HG02571 (cell line): ENCODE measurements at regions not wholly inside any gene's neighbourhood (a gene's known extent, or its start where the extent isn't known, plus 50 kb on each side); places are given as distances from the start of the nearest gene placed in this dataset.

ENCODE experiments used
- ATAC-seq: cut with Tn5 transposase; IDR thresholded peaks from one replicate; pipeline ENCODE4 v1.9.1; 2021; ENCODE audit warnings: mild to moderate bottlenecking, moderate library complexity; ENCODE audit not compliant: unreplicated experiment

DNA sequence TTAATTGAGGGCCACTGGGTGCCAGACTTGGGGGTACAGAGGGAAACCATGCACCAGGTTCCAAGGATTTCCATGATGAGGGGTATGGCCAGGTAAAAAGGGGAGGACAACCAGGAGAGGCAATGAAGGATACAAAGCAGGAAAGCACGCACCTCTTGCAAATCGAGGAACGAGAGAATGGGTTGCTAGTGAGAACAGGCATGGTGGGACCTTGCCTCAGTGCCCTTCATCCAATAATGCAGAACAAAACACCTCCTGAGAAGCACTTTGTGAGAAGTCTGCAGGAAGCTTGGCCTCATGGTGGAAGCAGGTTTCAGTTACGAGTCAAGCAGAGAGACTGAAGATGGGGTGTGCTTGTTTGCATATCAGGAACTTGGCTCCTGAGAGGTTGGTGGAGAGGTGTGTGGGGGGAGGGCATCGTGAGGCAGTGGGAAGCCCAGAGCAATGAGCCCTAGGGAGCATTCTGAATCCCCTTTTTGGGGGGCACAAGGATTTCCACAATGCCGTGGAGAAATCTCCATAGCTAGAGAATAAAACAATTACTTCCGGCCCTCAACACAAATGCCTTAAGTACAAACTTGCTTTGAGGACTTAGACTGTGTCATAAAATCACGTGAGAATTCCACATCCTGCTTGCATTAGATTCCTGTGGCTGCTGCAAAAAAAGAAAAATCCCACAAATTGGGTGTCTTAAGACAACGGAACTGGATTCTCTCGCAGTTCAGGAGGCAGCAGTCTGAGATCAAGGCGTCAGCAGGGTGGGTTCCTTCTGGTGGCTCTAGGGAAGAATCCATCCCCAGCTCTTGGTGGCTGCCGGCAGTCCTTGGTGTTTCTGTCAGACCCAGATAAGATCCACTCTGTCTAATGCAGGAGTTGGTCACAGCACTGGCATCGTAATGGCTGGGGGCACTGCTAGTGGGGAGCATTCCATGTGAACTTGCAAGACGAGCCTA lies 54.9 kb upstream of the BACE2 start:
- ATAC-seq = no peak

DNA sequence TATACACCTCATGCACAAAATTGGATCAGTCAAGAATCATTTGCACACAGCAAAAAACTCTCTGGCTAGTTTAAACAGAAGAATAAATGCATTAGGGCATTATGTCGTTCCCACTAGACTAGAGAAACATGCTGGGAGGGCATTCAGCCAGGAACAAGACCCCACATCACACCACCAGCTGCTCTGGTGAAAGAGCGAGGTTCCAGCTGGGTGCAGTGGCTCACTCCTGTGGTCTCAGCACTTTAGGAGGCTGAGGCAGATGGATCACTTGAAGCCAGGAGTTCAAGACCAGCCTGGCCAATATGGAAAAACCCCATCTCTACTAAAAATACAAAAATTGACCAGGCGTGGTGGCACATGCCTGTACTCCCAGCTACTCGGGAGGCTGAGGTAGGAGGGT lies 52.1 kb upstream of the BACE2 start:
- no peak for ATAC-seq
